ENCODE measurements at regions not wholly inside any gene's neighbourhood (a gene's known extent, or its start where the extent isn't known, plus 50 kb on each side); places are given as distances from the start of the nearest gene placed in this dataset.

DNA sequence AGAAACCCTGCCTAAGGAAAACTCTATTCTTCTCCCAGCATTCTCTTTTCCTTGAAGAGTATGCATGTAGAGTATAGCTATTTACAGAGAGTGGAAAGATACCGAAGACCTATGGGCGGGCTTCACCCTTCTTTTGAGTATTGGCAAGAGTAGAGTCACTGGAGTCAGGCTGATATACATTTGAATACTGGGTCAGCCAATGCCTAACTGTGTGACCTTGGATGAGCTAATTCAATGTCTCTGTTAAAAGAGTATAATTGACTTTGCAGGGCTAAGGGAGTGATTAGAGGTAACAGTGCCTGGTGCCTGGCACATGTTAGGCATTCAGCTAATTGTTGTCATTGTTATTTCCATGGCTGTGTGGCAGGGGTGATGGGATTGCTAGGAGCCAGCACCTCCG lies 75.6 kb downstream of the TUSC7 start:
- TF ChIP-seq, protein P1, sequence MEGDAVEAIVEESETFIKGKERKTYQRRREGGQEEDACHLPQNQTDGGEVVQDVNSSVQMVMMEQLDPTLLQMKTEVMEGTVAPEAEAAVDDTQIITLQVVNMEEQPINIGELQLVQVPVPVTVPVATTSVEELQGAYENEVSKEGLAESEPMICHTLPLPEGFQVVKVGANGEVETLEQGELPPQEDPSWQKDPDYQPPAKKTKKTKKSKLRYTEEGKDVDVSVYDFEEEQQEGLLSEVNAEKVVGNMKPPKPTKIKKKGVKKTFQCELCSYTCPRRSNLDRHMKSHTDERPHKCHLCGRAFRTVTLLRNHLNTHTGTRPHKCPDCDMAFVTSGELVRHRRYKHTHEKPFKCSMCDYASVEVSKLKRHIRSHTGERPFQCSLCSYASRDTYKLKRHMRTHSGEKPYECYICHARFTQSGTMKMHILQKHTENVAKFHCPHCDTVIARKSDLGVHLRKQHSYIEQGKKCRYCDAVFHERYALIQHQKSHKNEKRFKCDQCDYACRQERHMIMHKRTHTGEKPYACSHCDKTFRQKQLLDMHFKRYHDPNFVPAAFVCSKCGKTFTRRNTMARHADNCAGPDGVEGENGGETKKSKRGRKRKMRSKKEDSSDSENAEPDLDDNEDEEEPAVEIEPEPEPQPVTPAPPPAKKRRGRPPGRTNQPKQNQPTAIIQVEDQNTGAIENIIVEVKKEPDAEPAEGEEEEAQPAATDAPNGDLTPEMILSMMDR (IDR thresholded peaks at IDR 0.05; ENCODE audit: control extremely low read depth in 1 of 3, insufficient read depth in 1 of 3, low read depth in 1 of 3, low read length in 3 of 3): no peak
- TF ChIP-seq TAF1 (IDR thresholded peaks at IDR 0.05; ENCODE audit: low read depth, low read length) (no peak), POLR2A (IDR thresholded peaks at IDR 0.05; ENCODE audit: control extremely low read depth in 1 of 2, low read depth in 2 of 2, low read length in 2 of 2) (no peak), RAD21 (IDR thresholded peaks at IDR 0.05 in 1 of 2, conservative IDR thresholded peaks at IDR 0.05 in 1 of 2; ENCODE audit: low read depth in 2 of 2, low read length in 2 of 2) (no peak; a peak in 1 of 4 replicates), EZH2 (IDR thresholded peaks at IDR 0.05; ENCODE audit: low read depth, low read length, severe bottlenecking) (no peak), SP1 (IDR thresholded peaks at IDR 0.05; ENCODE audit: low read depth, low read length) (no peak), SP4 (IDR thresholded peaks at IDR 0.05; ENCODE audit: low read length) (no peak), EGR1 (IDR thresholded peaks at IDR 0.05; ENCODE audit: borderline replicate concordance, low read depth, low read length) (no peak), TCF12 (IDR thresholded peaks at IDR 0.05; ENCODE audit: low read depth, low read length) (no peak), CREB1 (IDR thresholded peaks at IDR 0.05) (no peak)
